ENCODE measurements at regions not wholly inside any gene's neighbourhood (a gene's known extent, or its start where the extent isn't known, plus 50 kb on each side); places are given as distances from the start of the nearest gene placed in this dataset.

DNA sequence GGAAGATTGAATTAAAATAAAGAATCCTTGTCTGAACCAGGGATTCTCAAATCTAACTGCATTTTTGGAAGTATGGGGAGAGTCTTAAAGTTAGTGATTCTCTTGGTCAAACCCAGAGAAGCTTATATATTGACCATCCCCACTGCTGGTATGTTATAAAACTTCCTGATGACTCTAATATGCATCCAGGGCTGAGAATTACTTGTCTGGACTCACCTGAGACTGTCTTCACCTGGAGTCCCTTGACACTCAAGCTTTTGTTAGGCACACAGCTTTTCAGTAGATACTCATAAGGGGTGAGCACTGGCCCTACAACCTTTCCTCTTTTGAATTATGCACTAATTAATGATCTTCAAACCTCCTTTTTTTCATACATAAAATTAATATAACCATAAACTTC is 149.6 kb upstream of the GULP1 start:
- Histone ChIP-seq H3K36me3 (replicated peaks in 1 of 2; ENCODE audit: insufficient read depth in 1 of 2, low read depth in 2 of 2) (no peaks in the 10 kb centered on the region), H3K4me1 (no peaks in the 10 kb centered on the region), H3K27me3 (no peaks in the 10 kb centered on the region), H3K27ac (no peak overlapping the region), H3K4me3 (no peak overlapping the region), H3K9me3 (no peaks in the 10 kb centered on the region)
- intact Hi-C loops (cut with DNase I), result no loop called here
- no peak for DNase-seq
- no peak for TF ChIP-seq POLR2A (IDR thresholded peaks at IDR 0.05)
- TF ChIP-seq, protein P1, sequence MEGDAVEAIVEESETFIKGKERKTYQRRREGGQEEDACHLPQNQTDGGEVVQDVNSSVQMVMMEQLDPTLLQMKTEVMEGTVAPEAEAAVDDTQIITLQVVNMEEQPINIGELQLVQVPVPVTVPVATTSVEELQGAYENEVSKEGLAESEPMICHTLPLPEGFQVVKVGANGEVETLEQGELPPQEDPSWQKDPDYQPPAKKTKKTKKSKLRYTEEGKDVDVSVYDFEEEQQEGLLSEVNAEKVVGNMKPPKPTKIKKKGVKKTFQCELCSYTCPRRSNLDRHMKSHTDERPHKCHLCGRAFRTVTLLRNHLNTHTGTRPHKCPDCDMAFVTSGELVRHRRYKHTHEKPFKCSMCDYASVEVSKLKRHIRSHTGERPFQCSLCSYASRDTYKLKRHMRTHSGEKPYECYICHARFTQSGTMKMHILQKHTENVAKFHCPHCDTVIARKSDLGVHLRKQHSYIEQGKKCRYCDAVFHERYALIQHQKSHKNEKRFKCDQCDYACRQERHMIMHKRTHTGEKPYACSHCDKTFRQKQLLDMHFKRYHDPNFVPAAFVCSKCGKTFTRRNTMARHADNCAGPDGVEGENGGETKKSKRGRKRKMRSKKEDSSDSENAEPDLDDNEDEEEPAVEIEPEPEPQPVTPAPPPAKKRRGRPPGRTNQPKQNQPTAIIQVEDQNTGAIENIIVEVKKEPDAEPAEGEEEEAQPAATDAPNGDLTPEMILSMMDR (IDR thresholded peaks at IDR 0.05), result no peak
- ATAC-seq, result no peak

DNA sequence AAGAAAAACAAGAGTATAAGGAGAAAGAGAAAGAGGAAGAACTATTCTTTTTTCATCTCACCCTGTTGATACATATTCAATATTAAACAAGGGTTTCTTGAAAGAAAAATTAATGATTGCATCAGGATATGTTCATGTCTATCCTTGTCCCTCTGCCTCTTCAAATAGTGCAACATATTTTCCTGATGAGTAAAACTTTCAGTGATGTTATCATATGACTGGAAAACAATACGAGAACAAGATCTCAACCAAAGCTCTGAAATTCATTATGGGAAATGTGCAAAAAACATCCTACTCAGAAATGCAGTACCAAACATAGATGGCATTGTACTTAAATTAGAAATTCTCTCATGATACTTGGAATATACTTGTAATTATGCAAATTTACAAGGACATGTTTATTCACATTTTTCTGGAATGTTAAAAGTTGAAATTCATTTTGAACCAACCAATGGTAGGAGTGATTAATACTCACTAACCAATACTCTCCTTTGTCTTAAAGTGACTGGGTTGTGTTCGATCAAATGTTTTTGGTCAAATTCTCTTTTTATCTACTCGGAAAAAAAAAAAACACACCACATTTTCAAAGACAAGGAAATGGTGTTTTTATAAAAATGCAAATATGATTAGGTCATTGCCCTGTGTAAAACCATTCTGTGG is 148.9 kb upstream of the GULP1 start:
- WGBS, 2 donors, result 66 to 71% methylated on average over 3 of the region's 3 CpGs
- ATAC-seq (no peak), DNase-seq (no peak)
- no peak for TF ChIP-seq POLR2A (IDR thresholded peaks at IDR 0.05)
- TF ChIP-seq, protein P1 (IDR thresholded peaks at IDR 0.05), result no peak
- no peaks in the 10 kb centered on the region for H3K4me1 ChIP-seq
- no peak overlapping the region for H3K27ac ChIP-seq
- H3K9me3 ChIP-seq, result no peaks in the 10 kb centered on the region
- no peaks in the 10 kb centered on the region for H3K36me3 ChIP-seq (replicated peaks in 1 of 2; ENCODE audit: insufficient read depth in 1 of 2, low read depth in 2 of 2)
- no peak overlapping the region for H3K4me3 ChIP-seq
- intact Hi-C loops (cut with DNase I), result no loop called here
- H3K27me3 ChIP-seq, result no peaks in the 10 kb centered on the region

DNA sequence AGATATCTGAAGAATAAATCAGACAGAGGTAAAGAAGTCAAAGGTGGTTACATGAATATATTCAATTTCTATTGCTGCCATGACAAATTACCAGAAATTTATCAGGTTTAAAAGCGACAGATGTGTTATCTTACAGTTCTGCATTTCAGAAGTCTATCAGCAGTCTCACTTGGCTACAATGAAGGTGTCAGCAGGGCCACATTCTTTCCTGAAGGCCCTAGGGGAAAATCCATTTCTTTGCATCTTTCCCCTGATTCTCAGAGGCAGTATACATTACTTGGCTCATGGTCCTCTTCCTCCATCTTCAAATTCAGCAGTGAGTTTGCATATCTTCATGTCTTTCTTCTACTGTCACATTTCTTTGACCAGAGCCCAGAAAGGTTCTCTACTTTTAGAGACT is 145.8 kb upstream of the GULP1 start:
- Histone ChIP-seq H3K27me3 (no peaks in the 10 kb centered on the region), H3K4me3 (no peak overlapping the region), H3K36me3 (replicated peaks in 1 of 2; ENCODE audit: insufficient read depth in 1 of 2, low read depth in 2 of 2) (no peaks in the 10 kb centered on the region), H3K4me1 (no peaks in the 10 kb centered on the region), H3K27ac (no peak overlapping the region), H3K9me3 (no peaks in the 10 kb centered on the region)
- DNase-seq, result no peak
- intact Hi-C loops (cut with DNase I), result no loop called here
- no peak for ATAC-seq
- WGBS, 2 donors, result 0% methylated on average over 1 of the region's 1 CpG
- TF ChIP-seq POLR2A (IDR thresholded peaks at IDR 0.05), result no peak
- TF ChIP-seq, protein P1 (IDR thresholded peaks at IDR 0.05), result no peak

DNA sequence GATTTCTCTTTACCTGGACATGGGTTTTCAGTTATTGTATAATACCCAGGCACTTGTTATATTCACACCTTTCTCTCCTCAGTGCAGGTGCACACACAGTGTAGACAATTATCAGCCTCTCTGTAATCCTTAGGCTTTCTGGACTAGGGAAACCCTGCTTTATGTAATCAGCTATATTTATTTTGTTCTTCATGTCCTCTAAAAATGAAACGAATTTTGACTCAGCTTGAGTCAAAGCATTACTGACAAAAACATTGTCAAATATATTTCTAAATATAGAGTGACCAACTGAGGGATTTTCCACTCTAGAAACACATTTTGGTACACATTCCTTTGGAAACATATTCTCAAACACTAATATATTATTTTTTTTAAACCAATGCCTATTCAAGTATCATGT is 144.8 kb upstream of the GULP1 start:
- DNase-seq, result no peak
- H3K36me3 ChIP-seq (replicated peaks in 1 of 2; ENCODE audit: insufficient read depth in 1 of 2, low read depth in 2 of 2), result no peaks in the 10 kb centered on the region
- no peak for ATAC-seq
- H3K9me3 ChIP-seq, result no peaks in the 10 kb centered on the region
- WGBS, 2 donors, result 29 to 36% methylated on average over 1 of the region's 1 CpG
- no peak overlapping the region for H3K27ac ChIP-seq
- H3K4me3 ChIP-seq, result no peak overlapping the region
- no peaks in the 10 kb centered on the region for H3K27me3 ChIP-seq
- H3K4me1 ChIP-seq, result no peaks in the 10 kb centered on the region
- intact Hi-C loops (cut with DNase I), result no loop called here
- TF ChIP-seq, protein P1 (IDR thresholded peaks at IDR 0.05), result no peak
- no peak for TF ChIP-seq POLR2A (IDR thresholded peaks at IDR 0.05)

DNA sequence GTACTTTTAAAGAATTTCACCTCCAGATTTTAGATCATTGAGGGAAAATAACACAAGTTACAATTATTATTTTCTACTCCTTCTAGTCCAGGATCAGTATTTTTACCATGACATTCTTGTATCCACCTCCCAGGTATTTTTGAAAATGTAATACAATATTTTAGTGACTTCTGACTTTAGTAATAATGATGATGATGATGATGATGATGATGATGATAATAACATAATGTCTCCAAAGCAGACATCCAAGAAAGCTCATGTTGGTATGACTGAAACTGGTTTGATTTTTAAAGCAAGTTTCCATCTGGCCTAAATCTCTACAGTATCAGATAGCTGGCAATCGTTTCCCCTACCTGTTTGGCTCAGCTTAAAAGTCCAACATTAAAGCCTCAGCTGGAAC is 140.0 kb upstream of the GULP1 start:
- no peaks in the 10 kb centered on the region for H3K27me3 ChIP-seq
- intact Hi-C loops (cut with DNase I), result no loop called here
- ATAC-seq (no peak), DNase-seq (no peak)
- H3K27ac ChIP-seq, result no peak overlapping the region
- TF ChIP-seq, protein P1 (IDR thresholded peaks at IDR 0.05), result no peak
- TF ChIP-seq POLR2A (IDR thresholded peaks at IDR 0.05), result no peak
- H3K4me1 ChIP-seq, result no peaks in the 10 kb centered on the region
- H3K9me3 ChIP-seq, result no peaks in the 10 kb centered on the region
- H3K36me3 ChIP-seq (replicated peaks in 1 of 2; ENCODE audit: insufficient read depth in 1 of 2, low read depth in 2 of 2), result no peaks in the 10 kb centered on the region
- WGBS, 2 donors, result 23 to 33% methylated on average over 1 of the region's 1 CpG
- no peak overlapping the region for H3K4me3 ChIP-seq

Data from body of pancreas (tissue), 4 donors.